ENCODE measurements at regions not wholly inside any gene's neighbourhood (a gene's known extent, or its start where the extent isn't known, plus 50 kb on each side); places are given as distances from the start of the nearest gene placed in this dataset.
A peak's percentile ranks its signal among the peaks of the same experiment; 100 is the strongest.
"Not testable (repeated sequence)": the region's sequence is repeated elsewhere in the genome, so short reads cannot be mapped to it uniquely, and the experiment has no call there.

GRCh38 chr16:65731833-65732232 lies 610.0 kb upstream of the CDH11 start:
- DNase-seq (ENCODE audit: low read depth) = no peak

DNA sequence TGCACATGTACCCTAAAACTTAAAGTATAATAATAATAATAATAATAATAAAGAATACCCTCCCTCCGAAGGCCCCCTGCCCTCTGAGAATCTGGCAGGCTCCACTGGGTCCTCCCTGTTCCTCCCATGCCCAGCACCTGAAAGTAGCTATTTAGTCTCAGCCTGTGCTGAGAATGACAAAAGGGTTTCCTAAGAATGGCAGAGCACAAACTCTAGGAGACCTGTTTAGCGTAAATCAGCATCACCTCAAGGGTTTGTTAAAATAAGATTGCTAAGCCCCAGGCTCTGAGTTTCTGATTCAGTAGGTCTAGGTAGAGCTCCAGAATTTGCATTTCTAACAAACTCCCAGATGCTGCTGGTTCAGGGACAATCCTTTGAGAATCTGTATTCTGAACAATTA lies 606.8 kb upstream of the CDH11 start:
- DNase-seq (ENCODE audit: low read depth) = no peak

DNA sequence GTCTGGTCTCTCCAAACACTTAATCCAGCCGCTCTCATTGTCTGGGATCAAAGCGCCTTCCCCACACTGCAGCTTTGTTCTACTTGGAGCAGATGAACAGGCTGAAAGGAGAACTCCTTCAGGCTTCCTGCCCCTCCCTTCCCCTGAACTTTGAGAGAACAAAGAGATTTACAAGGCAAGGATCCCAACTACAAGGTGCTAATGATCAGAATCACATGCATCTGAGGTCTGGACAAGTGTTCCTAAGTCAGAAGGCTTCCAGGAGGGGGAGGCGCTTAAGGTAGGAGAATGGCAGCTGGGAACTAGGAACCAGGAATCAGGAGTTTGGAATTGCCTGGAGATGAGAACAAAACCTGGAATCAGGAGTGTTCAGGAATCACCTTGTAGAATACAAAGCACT lies 606.3 kb upstream of the CDH11 start:
- no peak for DNase-seq (ENCODE audit: low read depth)

DNA sequence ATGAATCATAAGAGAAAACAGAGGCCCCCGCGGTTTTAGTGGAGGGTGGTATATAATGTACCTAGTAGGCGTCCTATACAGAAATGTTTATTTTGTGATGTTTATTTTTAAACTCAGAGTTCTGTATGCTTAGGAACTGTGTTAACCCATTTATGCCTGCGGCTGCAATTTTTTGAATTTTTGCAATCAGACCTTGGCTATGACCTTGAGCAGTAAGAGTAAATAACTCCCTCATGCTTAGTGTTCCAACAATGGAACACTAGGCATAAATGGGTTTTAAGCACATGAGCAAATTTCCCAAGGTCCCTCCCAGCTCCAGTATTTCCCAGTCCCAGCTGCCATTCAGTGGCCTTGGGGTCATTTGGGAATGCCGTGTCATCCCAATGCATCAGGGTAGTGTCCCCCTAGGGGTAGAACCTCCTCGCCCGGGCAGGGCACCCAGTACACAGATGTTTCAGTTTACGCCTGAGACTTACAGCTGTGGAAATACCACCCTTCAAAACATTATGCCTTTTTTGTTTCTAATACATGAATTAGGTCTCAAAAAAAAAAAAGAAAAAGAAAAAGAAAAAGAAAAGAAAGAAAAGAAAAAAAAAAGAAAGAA lies 605.8 kb upstream of the CDH11 start:
- DNase-seq (ENCODE audit: low read depth) = no peak

GRCh38 chr16:65725156-65725845 lies 603.4 kb upstream of the CDH11 start:
- no peak for DNase-seq (ENCODE audit: low read depth)

GRCh38 chr16:65722429-65722828 lies 600.6 kb upstream of the CDH11 start:
- DNase-seq (ENCODE audit: low read depth) = no peak

DNA sequence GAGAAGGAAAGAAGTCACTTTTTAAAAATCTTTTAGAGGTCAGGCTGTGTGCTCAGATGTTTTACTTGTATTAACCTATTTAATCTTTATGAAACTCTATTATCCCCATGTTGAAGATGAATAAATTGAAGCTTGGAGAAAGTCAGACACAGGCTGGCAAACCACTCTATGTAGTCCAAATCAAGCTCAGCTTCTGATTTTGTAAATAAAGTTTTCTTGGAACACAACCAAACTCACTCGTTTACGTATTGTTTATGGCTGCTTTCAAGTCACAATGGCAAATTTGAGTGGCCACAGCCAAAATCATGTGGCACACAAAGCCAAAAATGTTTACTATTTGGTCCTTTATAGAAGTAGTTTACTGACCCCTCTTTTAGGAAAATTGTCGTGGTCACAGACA lies 596.0 kb upstream of the CDH11 start:
- DNase-seq (ENCODE audit: low read depth) = no peak

- DNase-seq (ENCODE audit: low read depth) = no peak
Observed at GRCh38 chr16:65716737-65717700, 595.2 kb upstream of the CDH11 start.

GRCh38 chr16:65713181-65713808 lies 591.4 kb upstream of the CDH11 start:
- DNase-seq (ENCODE audit: low read depth) = no peak

DNA sequence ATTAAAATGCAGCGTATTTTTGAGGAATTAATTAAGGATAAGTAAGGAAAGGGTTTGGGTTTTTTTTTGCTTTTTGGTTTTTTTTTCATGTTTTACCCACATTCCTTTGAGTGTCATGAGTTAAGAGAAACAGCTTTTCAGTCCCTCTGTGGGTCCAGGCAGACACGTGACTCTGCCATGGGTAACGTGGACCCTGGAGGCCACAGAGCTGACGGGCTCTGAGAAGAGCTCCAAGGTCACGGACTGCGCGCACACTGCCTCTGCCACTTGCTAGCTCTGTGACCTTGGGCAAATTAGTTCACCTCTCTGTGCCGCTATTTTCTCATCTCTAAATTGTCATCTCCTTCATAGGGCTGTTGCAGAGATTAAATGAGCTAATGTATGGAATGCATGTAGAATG lies 588.2 kb upstream of the CDH11 start:
- no peak for DNase-seq (ENCODE audit: low read depth)

- DNase-seq (ENCODE audit: low read depth) = no peak
Observed at GRCh38 chr16:65704866-65705265, 583.0 kb upstream of the CDH11 start.

- DNase-seq (ENCODE audit: low read depth) = no peak
Observed at GRCh38 chr16:65702707-65703402, 581.0 kb upstream of the CDH11 start.

DNA sequence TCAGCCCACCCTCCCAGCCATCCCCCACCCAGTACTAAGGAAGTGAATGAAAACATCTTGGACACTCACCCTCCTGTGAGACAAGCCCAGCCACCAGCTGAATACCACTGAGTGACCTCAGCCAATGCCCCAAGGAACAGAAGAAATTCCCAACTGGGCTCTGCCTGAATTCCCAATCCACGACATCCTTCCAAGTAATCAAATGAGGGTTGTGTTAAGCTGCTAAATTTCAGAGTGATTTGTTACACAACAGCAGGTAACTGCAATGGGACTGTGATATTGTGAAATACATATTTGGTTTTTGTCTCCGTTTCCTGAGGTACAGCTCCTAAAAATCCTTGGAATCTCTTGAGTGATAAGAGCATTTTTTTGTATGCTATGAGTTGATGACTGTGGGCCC lies 578.7 kb upstream of the CDH11 start:
- DNase-seq (ENCODE audit: low read depth) = no peak

GRCh38 chr16:65698791-65699321 lies 577.0 kb upstream of the CDH11 start:
- DNase-seq (ENCODE audit: low read depth) = peak; percentile 55

GRCh38 chr16:65697521-65697920 lies 575.7 kb upstream of the CDH11 start:
- no peak for DNase-seq (ENCODE audit: low read depth)

DNA sequence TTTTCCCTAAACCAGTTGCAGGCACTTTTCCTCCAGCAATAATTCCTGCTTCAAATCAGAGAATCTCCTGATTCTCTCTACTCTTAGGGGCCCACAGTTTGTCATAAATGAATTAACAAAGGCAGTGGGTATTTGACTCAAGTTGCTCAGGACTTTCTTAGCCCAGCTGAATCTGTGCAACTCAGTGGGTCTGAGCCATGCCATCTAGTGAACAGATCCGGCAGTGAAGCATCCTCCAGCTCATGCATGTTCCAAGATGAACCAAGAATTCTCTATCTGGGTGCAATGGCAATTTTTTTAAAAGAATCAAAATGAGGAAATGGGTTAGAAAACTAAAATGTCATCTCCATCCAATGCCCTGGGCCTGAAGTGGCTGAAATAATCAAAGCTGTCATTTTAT lies 575.2 kb upstream of the CDH11 start:
- peak; percentile 6 for DNase-seq (ENCODE audit: low read depth)

DNA sequence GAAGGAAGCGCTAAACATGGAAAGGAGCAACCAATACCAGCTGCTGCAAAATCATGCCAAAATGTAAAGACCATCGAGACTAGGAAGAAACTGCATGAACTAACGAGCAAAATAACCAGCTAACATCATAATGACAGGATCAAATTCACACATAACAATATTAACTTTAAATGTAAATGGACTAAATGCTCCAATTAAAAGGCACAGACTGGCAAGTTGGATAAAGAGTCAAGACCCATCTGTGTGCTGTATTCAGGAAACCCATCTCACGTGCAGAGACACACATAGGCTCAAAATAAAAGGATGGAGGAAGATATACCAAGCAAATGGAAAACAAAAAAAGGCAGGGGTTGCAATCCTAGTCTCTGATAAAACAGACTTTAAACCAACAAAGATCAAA lies 570.0 kb upstream of the CDH11 start:
- DNase-seq (ENCODE audit: low read depth) = not testable (repeated sequence)

- no peak for DNase-seq (ENCODE audit: low read depth)
Observed at GRCh38 chr16:65689726-65690125, 567.9 kb upstream of the CDH11 start.

DNA sequence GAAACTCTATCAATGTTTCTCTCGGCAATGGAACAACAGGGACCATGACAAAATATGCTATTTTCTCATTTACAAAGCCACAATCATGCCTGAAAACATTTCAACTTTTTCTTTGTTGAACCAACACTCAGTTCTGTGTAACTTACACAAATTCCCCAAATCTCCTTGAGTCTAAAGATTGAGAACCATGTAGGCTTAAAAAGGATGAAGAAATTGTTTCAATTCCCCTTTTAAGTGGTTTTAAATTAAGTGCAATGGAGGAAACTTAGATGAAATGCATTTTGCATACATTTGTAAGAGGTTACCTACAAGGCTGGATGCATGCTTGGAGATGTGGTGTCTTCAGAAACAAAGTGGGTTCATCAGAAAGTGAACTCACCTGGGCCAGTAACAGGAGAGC lies 566.4 kb upstream of the CDH11 start:
- DNase-seq (ENCODE audit: low read depth) = no peak

DNA sequence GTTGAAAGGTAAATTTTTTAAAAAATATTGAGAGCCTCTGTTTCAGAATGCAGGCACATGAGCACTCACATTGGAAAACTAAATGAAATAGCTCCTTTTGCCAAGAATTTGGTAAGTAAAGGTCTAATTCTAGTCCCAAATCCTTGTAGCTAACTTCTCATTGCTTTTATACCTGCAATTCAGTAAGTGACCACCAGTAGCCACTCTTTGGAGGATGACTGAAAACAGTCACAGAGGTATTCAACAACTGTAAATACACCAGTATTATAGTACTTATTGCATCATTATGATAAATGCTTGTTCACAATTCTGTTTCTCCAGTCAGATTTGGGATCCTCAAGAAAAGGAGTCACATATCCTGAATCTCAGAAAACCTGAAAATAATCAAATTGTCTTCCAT lies 562.4 kb upstream of the CDH11 start:
- no peak for DNase-seq (ENCODE audit: low read depth)

- DNase-seq (ENCODE audit: low read depth) = peak; percentile 22
Observed at GRCh38 chr16:65681406-65681805, 559.5 kb upstream of the CDH11 start.

DNA sequence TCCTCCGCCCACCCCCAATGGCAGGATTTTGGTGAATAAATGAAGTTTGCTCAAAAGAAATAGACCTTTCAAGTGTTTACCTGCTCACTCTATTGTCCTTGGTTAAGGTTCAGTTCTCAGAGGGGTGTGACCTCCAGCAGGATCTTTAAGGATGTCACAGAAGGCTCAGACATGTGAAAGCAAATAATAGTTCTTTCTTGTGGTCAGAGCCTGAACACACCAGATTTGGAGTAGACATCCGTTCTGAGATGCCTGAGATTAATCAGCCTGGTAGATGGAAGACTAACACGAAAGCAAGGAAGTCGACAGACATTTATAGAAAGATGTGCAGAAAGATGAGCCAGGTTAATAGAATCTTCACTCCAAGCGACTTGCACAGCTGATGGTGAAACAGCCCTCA lies 557.9 kb upstream of the CDH11 start:
- no peak for DNase-seq (ENCODE audit: low read depth)
